Pancreas (tissue), 10 donors: ENCODE measurements at regions not wholly inside any gene's neighbourhood (a gene's known extent, or its start where the extent isn't known, plus 50 kb on each side); places are given as distances from the start of the nearest gene placed in this dataset.

Experiments used
- ATAC-seq, 4 donors: fragments of 200-7000 bp; cut with Tn5 transposase; one replicate each; pipeline versions ENCODE4 v1.8.0 to v1.9.1; 2020; ENCODE audit warnings: mild to moderate bottlenecking in 4 of 4, moderate library complexity in 4 of 4
- DNase-seq, 6 donors: peaks; one replicate each; pipeline ENCODE4 v3.0.0-alpha.2; 2020
- FAIRE-seq: peaks from 2 replicates; lab custom pipeline; 2012; peaks lifted over from hg19 to GRCh38; lab: Jason Lieb, UNC
- H3K27ac ChIP-seq, 4 donors: fragments of 200-600 bp; sonication (generic); 1 replicate in 3 of 4; 2 replicates in 1 of 4; pipeline versions ENCODE4 v1.5.0 to v1.8.0; 2020
- H3K27me3 ChIP-seq, 4 donors: fragments of 200-600 bp; one replicate each; pipeline ENCODE4 v1.8.0; 2021
- H3K36me3 ChIP-seq, 3 donors: fragments of 200-600 bp; sonication (generic) in 1 of 3; one replicate each; pipeline versions ENCODE4 v1.5.0 to v1.8.0; 2020 to 2021
- H3K4me1 ChIP-seq, 3 donors: fragments of 200-600 bp; one replicate each; pipeline ENCODE4 v1.8.0; 2021
- H3K4me3 ChIP-seq, 4 donors: fragments of 200-600 bp; sonication (generic) in 2 of 4; one replicate each; pipeline versions ENCODE4 v1.5.0 to v1.8.0; 2020 to 2021
- H3K9me3 ChIP-seq, 4 donors: fragments of 200-600 bp; one replicate each; pipeline ENCODE4 v1.8.0; 2021
- CTCF ChIP-seq, 4 donors: fragments of 200-600 bp; sonication (generic) in 3 of 4; IDR thresholded peaks; one replicate each; pipeline versions ENCODE4 v1.5.0 to v1.8.0; 2021; ENCODE audit warnings: antibody characterized with exemption in 4 of 4
- WGBS, 2 donors: extraction: QIAGEN DNeasy Blood & Tissue Kit; methylation state at CpG; one replicate each; pipeline ENCODE4 v1.1.7; 2013; 5-methylcytosine and 5-hydroxymethylcytosine counted together
- intact Hi-C, 3 donors: fragments of 100-400 bp; cut with DNase I; formaldehyde crosslinking; loops; one replicate each; pipeline versions ENCODE4 v1.11.1 to v1.14.2; 2022
- donor health status: healthy with polysubstance abuse.
- donor health status: DM: no; HTN: no; CAD: no; lungs with moderate emphysema.
- donor health status: DM: no; HTN: no; CAD: no.
- donor health status: control.
- donor health status: control.
- donor health status: Bipolar disorder and iron deficiency.
- donor health status: DM: yes; HTN: yes; CAD: no.
- donor health status: DM: no; HTN: no; CAD: no.
- donor health status: DM: no; HTN: no; CAD: no.
- donor health status: DM: yes; HTN: yes; CAD: no.

DNA sequence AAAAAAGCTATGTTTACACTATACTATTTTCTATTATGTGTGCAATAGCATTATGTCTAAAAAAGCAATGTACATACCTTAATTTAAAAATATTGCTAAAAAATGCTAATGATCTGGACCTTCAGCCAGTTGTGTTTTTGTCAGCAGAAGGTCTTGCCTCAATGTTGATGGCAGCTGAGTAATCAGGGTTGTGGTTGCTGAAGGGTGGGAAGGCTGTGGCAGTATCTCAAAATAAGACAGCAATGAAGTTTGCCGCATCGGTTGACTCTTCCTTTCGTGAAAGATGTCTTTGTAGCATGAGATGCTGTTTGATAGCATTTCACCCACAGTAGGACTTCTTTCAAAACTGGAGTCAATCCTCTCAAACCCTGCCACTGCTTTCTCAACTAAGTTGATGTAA, 134.7 kb upstream of the CDYL start:
- no peak for FAIRE-seq
- Histone ChIP-seq H3K4me3 (no peak overlapping the region), H3K9me3 (no peaks in the 10 kb centered on the region), H3K27me3 (no peaks in the 10 kb centered on the region), H3K27ac (no peak overlapping the region), H3K4me1 (no peaks in the 10 kb centered on the region), H3K36me3 (no peaks in the 10 kb centered on the region)
- no peak for TF ChIP-seq CTCF (IDR thresholded peaks at IDR 0.05)
- DNase-seq, result no peak
- intact Hi-C loops, result no loop called here
- 92 to 94% methylated on average over 3 of the region's 3 CpGs for WGBS, 2 donors
- ATAC-seq, result no peak

DNA sequence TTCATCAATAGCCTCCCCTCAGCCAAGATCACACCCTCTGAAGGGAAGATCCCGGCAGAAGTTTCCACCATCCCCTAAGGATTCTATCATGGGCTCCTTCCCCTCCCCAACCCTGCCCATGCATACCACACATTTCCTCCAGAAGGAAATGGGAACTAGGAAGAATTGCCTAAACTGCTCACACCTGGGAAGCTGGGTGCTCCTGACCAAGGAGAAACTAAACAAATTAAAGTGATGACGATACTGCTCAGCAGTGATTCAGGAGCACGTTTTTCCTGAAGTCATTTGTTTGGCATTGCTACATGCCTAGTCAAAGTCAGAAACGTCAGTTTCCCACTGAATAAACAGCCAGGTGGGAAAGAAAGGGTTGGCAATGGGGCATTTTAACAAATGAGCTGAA, 136.1 kb upstream of the CDYL start:
- H3K4me3 ChIP-seq, result no peak overlapping the region
- H3K27ac ChIP-seq, result no peak overlapping the region
- H3K27me3 ChIP-seq, result no peaks in the 10 kb centered on the region
- H3K9me3 ChIP-seq, result no peaks in the 10 kb centered on the region
- DNase-seq, result no peak
- no peaks in the 10 kb centered on the region for H3K4me1 ChIP-seq
- no peak for TF ChIP-seq CTCF (IDR thresholded peaks at IDR 0.05)
- ATAC-seq, result no peak
- no peak for FAIRE-seq
- intact Hi-C loops, result no loop called here
- no peaks in the 10 kb centered on the region for H3K36me3 ChIP-seq
- WGBS, 2 donors, result 15 to 19% methylated on average over 4 of the region's 4 CpGs

- intact Hi-C loops, result no loop called here
- 97% methylated on average over 1 of the region's 1 CpG for WGBS, 2 donors
- ATAC-seq (no peak), FAIRE-seq (no peak), DNase-seq (no peak)
- H3K9me3 ChIP-seq, result no peaks in the 10 kb centered on the region
- no peak for TF ChIP-seq CTCF (IDR thresholded peaks at IDR 0.05)
- H3K4me1 ChIP-seq, result no peaks in the 10 kb centered on the region
- no peak overlapping the region for H3K27ac ChIP-seq
- no peaks in the 10 kb centered on the region for H3K36me3 ChIP-seq
- H3K4me3 ChIP-seq, result no peak overlapping the region
- no peaks in the 10 kb centered on the region for H3K27me3 ChIP-seq
Measured at GRCh38 chr6:4638641-4639040, 137.6 kb upstream of the CDYL start.

DNA sequence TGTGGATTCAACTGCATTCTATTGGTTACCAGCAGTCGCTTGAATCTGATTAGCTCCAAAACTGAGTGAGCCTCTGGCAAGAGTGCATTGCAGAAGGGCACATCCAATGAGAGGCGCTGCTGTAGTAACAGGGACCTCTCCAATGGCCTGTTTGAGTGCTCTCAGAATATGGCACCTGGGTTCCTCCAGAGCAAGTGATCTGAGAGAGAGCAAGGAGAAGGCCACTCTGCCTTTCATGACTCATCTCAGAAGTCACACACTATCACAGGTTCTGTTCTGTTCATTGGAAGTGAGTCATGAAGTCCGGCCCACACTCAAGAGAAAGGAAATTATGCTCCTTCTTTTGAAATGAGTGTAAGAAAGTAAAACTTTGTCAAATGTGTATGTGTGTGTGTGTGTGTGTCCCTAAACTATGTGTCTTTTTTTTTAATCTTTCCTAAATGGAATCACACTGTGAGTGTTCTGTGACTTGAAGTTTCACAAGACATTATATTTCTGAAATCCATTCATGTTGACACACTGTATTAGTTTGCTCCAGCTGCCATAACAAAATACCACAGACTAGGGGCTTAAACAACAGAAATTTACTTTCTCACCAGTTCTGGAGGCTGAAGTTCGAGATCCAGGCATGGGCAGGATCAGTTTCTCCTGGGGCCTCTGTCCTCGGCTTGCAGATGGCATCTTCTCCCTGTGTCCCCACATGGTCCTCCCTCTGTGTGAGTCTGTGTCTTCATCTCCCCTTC, 138.3 kb upstream of the CDYL start:
- Histone ChIP-seq H3K27me3 (no peaks in the 10 kb centered on the region), H3K4me3 (no peak overlapping the region), H3K9me3 (no peaks in the 10 kb centered on the region), H3K4me1 (no peaks in the 10 kb centered on the region), H3K36me3 (no peaks in the 10 kb centered on the region), H3K27ac (no peak overlapping the region)
- 86 to 87% methylated on average over 5 of the region's 5 CpGs for WGBS, 2 donors
- DNase-seq, result no peak
- no peak for FAIRE-seq
- no peak for ATAC-seq
- intact Hi-C loops, result no loop called here
- no peak for TF ChIP-seq CTCF (IDR thresholded peaks at IDR 0.05)

- H3K4me3 ChIP-seq, result no peak overlapping the region
- 16 to 58% methylated on average over 2 of the region's 2 CpGs for WGBS, 2 donors
- no peak for FAIRE-seq
Measured at GRCh38 chr6:4636881-4637224, 139.4 kb upstream of the CDYL start.

More at GRCh38 chr6:4636881-4637224, 139.4 kb upstream of the CDYL start:
- intact Hi-C loops, result no loop called here
- DNase-seq (no peak), ATAC-seq (no peak)
- H3K9me3 ChIP-seq, result no peaks in the 10 kb centered on the region
- H3K36me3 ChIP-seq, result no peaks in the 10 kb centered on the region
- no peaks in the 10 kb centered on the region for H3K4me1 ChIP-seq
- no peaks in the 10 kb centered on the region for H3K27me3 ChIP-seq
- no peak for TF ChIP-seq CTCF (IDR thresholded peaks at IDR 0.05)
- H3K27ac ChIP-seq, result no peak overlapping the region
